Mesenchymal stem cell (in vitro differentiated cells and primary cell): ENCODE measurements at regions not wholly inside any gene's neighbourhood (a gene's known extent, or its start where the extent isn't known, plus 50 kb on each side); places are given as distances from the start of the nearest gene placed in this dataset.

Experiments
- DNase-seq: peaks from one replicate; pipeline ENCODE4 v3.0.0-alpha.2; 2013
- H2AFZ ChIP-seq: one replicate; pipeline ENCODE4 v1.6.1; 2013; ENCODE audit warnings: low read depth, mild to moderate bottlenecking, control low read depth, inconsistent platforms, low read length, moderate library complexity
- H2AK5ac ChIP-seq: 2 replicates; pipeline ENCODE4 v1.6.1; 2013; ENCODE audit warnings: low read length, moderate library complexity, mild to moderate bottlenecking, inconsistent platforms; ENCODE audit not compliant: severe bottlenecking
- H2BK120ac ChIP-seq: one replicate; pipeline ENCODE4 v1.6.1; 2013; ENCODE audit warnings: low read depth, mild to moderate bottlenecking, inconsistent platforms, low read length, moderate library complexity
- H2BK12ac ChIP-seq, 2 experiments: one replicate each; pipeline ENCODE4 v1.6.1; 2013; ENCODE audit warnings: inconsistent platforms in 2 of 2, low read length in 2 of 2, mild to moderate bottlenecking in 2 of 2, moderate library complexity in 2 of 2, control low read depth in 1 of 2
- H2BK15ac ChIP-seq: one replicate; pipeline ENCODE4 v1.6.1; 2013; ENCODE audit warnings: mild to moderate bottlenecking, low read depth, inconsistent platforms; ENCODE audit not compliant: poor library complexity, severe bottlenecking
- H2BK5ac ChIP-seq: 2 replicates; pipeline ENCODE4 v1.6.1; 2013; ENCODE audit warnings: low read depth, mild to moderate bottlenecking, low read length, control low read depth, inconsistent platforms; ENCODE audit not compliant: poor library complexity, severe bottlenecking
- H3K14ac ChIP-seq, 2 experiments: one replicate each; pipeline ENCODE4 v1.6.1; 2013; ENCODE audit warnings: inconsistent platforms in 2 of 2, low read length in 2 of 2, control low read depth in 1 of 2, mild to moderate bottlenecking in 1 of 2, moderate library complexity in 1 of 2
- H3K18ac ChIP-seq, 2 experiments: one replicate each; pipeline ENCODE4 v1.6.1; 2013; ENCODE audit warnings: inconsistent platforms in 2 of 2, low read length in 2 of 2, control low read depth in 1 of 2, low read depth in 1 of 2, mild to moderate bottlenecking in 1 of 2
- H3K23ac ChIP-seq, 2 experiments: one replicate each; pipeline ENCODE4 v1.6.1; 2013; ENCODE audit warnings: inconsistent platforms in 2 of 2, low read length in 2 of 2, mild to moderate bottlenecking in 2 of 2, moderate library complexity in 2 of 2, control low read depth in 1 of 2
- H3K27ac ChIP-seq: 2 replicates; pipeline ENCODE4 v1.5.1; 2013; ENCODE audit warnings: mild to moderate bottlenecking, moderate library complexity, low read length, control low read depth, inconsistent platforms; ENCODE audit not compliant: poor library complexity, severe bottlenecking
- H3K27me3 ChIP-seq, 2 experiments: 2 replicates each; pipeline versions ENCODE4 v1.6.1 to v1.7.0; 2013; ENCODE audit warnings: low read length in 2 of 2, mild to moderate bottlenecking in 2 of 2, moderate library complexity in 2 of 2, control low read depth in 1 of 2, inconsistent platforms in 1 of 2; ENCODE audit not compliant: control insufficient read depth in 1 of 2, insufficient read depth in 1 of 2
- H3K36me3 ChIP-seq, 2 experiments: 2 replicates each; pipeline versions ENCODE4 v1.6.1 to v1.7.0; 2013; ENCODE audit warnings: low read length in 2 of 2, control low read depth in 1 of 2, inconsistent platforms in 1 of 2, low read depth in 1 of 2, mild to moderate bottlenecking in 1 of 2; ENCODE audit not compliant: insufficient read depth in 2 of 2, control insufficient read depth in 1 of 2
- H3K4ac ChIP-seq, 2 experiments: one replicate each; pipeline ENCODE4 v1.6.1; 2013; ENCODE audit warnings: inconsistent platforms in 2 of 2, low read length in 2 of 2, mild to moderate bottlenecking in 2 of 2, moderate library complexity in 2 of 2, control low read depth in 1 of 2, low read depth in 1 of 2
- H3K4me1 ChIP-seq: 2 replicates; pipeline ENCODE4 v1.6.1; 2013; ENCODE audit warnings: low read depth, low read length, control low read depth; ENCODE audit not compliant: control insufficient read depth, insufficient read depth
- H3K4me2 ChIP-seq: 2 replicates; pipeline ENCODE4 v1.6.1; 2013; ENCODE audit warnings: low read length, mild to moderate bottlenecking, inconsistent platforms; ENCODE audit not compliant: poor library complexity, severe bottlenecking
- H3K4me3 ChIP-seq, 2 experiments: 2 replicates each; pipeline versions ENCODE4 v1.5.1 to v1.7.0; 2013; ENCODE audit warnings: low read length in 2 of 2, mild to moderate bottlenecking in 2 of 2, control low read depth in 1 of 2, low read depth in 1 of 2; ENCODE audit not compliant: insufficient read depth in 1 of 2
- H3K79me1 ChIP-seq: replicated peaks from 2 replicates; pipeline ENCODE4 v1.6.1; 2013; ENCODE audit warnings: mild to moderate bottlenecking, control low read depth, low read length, inconsistent platforms; ENCODE audit not compliant: poor library complexity, severe bottlenecking
- H3K9ac ChIP-seq: 2 replicates; pipeline ENCODE4 v1.7.0; 2013; ENCODE audit warnings: mild to moderate bottlenecking, low read length, moderate library complexity
- H3K9me3 ChIP-seq: 2 replicates; pipeline ENCODE4 v1.7.0; 2013; ENCODE audit warnings: mild to moderate bottlenecking, low read length; ENCODE audit not compliant: control insufficient read depth
- H4K8ac ChIP-seq: one replicate; pipeline ENCODE4 v1.6.1; 2013; ENCODE audit warnings: inconsistent platforms, mild to moderate bottlenecking, low read length, moderate library complexity
- H4K91ac ChIP-seq: one replicate; pipeline ENCODE4 v1.6.1; 2013; ENCODE audit warnings: mild to moderate bottlenecking, low read length, inconsistent platforms
- WGBS: methylation state at CpG from one replicate; pipeline ENCODE4 v1.1.7; 2013; ENCODE audit warnings: mixed read lengths; 5-methylcytosine and 5-hydroxymethylcytosine counted together

DNA sequence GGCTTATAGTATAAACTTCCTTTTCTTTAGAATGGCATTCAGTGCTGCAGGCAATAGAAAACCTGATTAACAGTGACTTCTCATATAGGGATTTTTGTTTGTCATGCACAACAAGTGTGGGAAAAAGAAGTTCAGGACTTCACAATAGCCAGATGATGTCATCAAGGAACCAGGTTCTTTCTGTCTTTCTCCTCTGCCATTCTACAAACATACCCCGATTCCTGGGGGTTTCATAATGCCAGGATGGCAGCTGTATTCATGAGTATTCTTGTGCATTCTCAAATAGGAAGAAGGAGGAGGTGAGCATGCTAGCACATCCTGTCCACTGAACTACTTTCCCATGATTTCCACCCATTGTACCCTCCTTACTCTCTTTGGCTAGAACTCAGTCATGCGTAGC, 182.7 kb upstream of the EEA1 start:
- H3K9ac ChIP-seq = no peak overlapping the region
- no peak overlapping the region for H4K91ac ChIP-seq
- no peak overlapping the region for H4K8ac ChIP-seq
- H3K79me1 ChIP-seq = no peaks in the 10 kb centered on the region
- no peaks in the 10 kb centered on the region for H3K9me3 ChIP-seq
- H3K36me3 ChIP-seq = no peaks in the 10 kb centered on the region
- no peaks in the 10 kb centered on the region for H3K27me3 ChIP-seq
- DNase-seq = no peak
- H3K14ac ChIP-seq = no peak overlapping the region
- peak overlapping the region; percentile 27 to 51 for H2BK12ac ChIP-seq
- no peak overlapping the region for H2BK15ac ChIP-seq
- H3K4me2 ChIP-seq = no peak overlapping the region
- WGBS = no CpG with 5 or more reads among the region's 2 CpGs
- H3K23ac ChIP-seq = no peak overlapping the region
- H2BK120ac ChIP-seq = no peak overlapping the region
- peaks cover 4% of the 10 kb centered on the region for H3K4me1 ChIP-seq
- no peak overlapping the region for H3K4ac ChIP-seq
- no peak overlapping the region for H3K27ac ChIP-seq
- H3K4me3 ChIP-seq = no peak overlapping the region
- H2AK5ac ChIP-seq = no peak overlapping the region
- no peak overlapping the region for H3K18ac ChIP-seq
- no peak overlapping the region for H2AFZ ChIP-seq
- no peak overlapping the region for H2BK5ac ChIP-seq

DNA sequence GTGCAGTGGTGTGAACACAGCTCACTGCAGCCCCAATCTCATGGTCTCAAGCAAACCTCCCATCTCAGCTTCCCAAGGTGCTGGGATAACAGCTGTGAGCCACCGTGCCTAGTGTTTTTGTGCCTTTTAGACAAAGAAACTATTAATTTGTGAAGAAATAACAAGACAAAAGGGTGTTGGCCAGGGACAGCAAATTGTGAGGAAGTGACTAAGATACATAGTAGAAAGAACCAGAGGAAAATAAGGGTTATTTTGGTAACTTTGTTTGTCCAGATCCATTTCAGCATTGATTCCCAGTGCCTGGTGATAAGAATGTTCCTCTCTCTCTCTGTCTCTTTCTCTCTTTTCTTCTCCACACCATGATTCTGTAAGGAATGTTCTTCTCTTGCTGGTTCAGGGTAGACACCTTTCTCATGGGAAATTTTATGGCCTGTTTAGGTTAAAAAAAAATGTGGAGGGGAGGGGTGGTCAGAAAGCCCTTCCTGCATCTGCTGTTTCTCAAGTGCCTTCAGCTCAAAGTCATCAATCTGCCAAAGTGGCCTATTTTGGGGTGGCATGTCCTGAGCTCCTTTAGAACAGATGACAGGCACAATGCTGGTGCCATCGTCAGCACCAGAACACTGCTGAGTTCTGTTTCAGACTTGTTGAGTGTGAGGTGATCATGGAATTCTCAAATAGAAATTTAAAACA, 184.4 kb upstream of the EEA1 start:
- Histone ChIP-seq H3K27ac (no peak overlapping the region), H3K36me3 (no peaks in the 10 kb centered on the region), H3K18ac (peak overlapping the region; percentile 46 to 80), H2BK120ac (no peak overlapping the region), H4K8ac (peak overlapping the region; percentile 59), H3K9me3 (no peaks in the 10 kb centered on the region), H3K4me3 (no peak overlapping the region), H3K4ac (peak overlapping the region in 1 of 2 experiments; percentile 80), H3K14ac (no peak overlapping the region), H3K4me1 (peaks cover 2% of the 10 kb centered on the region), H3K23ac (no peak overlapping the region), H4K91ac (no peak overlapping the region), H3K4me2 (no peak overlapping the region), H2AK5ac (peak overlapping the region; percentile 75), H2AFZ (no peak overlapping the region), H2BK5ac (no peak overlapping the region), H3K9ac (peak overlapping the region; percentile 21), H3K27me3 (no peaks in the 10 kb centered on the region), H3K79me1 (no peaks in the 10 kb centered on the region), H2BK12ac (peak overlapping the region; percentile 15 to 97), H2BK15ac (no peak overlapping the region)
- peak; percentile 59 for DNase-seq
- WGBS = 0% methylated on average over 1 of the region's 2 CpGs

DNA sequence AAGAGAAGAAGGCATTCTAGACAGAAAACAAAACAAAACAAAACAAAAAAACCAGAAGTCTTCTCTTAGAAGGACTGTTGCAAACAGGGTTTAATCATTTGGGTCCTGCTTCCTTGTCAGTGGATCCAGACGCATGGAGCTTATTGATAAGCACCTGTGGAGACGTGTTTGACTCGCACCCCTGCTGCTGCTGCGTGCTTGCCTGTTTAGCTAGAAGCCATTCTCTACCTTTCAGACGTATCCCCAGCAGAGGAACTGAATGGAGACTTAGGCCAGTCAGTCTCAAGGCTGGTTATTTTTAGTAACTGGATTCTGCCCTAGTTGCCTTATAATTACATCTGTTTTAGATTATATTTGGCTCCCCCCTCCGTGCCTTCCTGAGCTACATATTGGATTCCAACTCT, 186.1 kb upstream of the EEA1 start:
- no peak overlapping the region for H3K27ac ChIP-seq
- H3K18ac ChIP-seq = peak overlapping the region in 1 of 2 experiments; percentile 35
- no peak overlapping the region for H4K8ac ChIP-seq
- H2BK120ac ChIP-seq = no peak overlapping the region
- H3K36me3 ChIP-seq = no peaks in the 10 kb centered on the region
- no peaks in the 10 kb centered on the region for H3K9me3 ChIP-seq
- no peak overlapping the region for H3K23ac ChIP-seq
- H2BK15ac ChIP-seq = no peak overlapping the region
- H3K79me1 ChIP-seq = no peaks in the 10 kb centered on the region
- H4K91ac ChIP-seq = no peak overlapping the region
- H2BK5ac ChIP-seq = no peak overlapping the region
- H3K4me1 ChIP-seq = no peaks in the 10 kb centered on the region
- 81% methylated on average over 6 of the region's 6 CpGs for WGBS
- no peak overlapping the region for H3K14ac ChIP-seq
- H2BK12ac ChIP-seq = peak overlapping the region in 1 of 2 experiments; percentile 27
- no peak overlapping the region for H3K4me2 ChIP-seq
- peak overlapping the region; percentile 61 for H3K9ac ChIP-seq
- peak overlapping the region in 1 of 2 experiments; percentile 49 for H3K4me3 ChIP-seq
- H3K4ac ChIP-seq = peak overlapping the region in 1 of 2 experiments; percentile 24
- no peaks in the 10 kb centered on the region for H3K27me3 ChIP-seq
- no peak for DNase-seq
- H2AFZ ChIP-seq = no peak overlapping the region
- no peak overlapping the region for H2AK5ac ChIP-seq

DNA sequence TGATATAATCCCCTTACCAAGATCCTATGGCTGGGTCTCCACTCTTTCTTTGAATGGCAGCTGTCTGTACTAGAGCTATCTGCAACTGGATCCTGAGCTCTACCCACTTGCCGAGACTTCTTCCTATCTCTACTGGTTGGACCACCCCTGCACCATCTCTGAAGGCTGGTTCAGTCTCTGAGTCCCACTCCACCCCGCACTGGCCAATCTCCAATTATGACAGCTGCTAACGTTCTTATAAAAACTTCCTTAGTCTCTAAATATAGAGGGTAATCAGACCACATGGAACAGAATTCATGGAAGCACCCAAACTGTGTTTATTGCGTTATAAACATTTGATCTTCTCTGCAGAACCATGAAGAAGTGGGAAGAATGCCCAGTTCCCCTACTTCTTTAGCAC, 186.6 kb upstream of the EEA1 start:
- no peak for DNase-seq
- H3K23ac ChIP-seq = no peak overlapping the region
- no peaks in the 10 kb centered on the region for H3K36me3 ChIP-seq
- H4K8ac ChIP-seq = no peak overlapping the region
- H3K4ac ChIP-seq = peak overlapping the region in 1 of 2 experiments; percentile 19
- H3K4me1 ChIP-seq = no peaks in the 10 kb centered on the region
- no peak overlapping the region for H2BK120ac ChIP-seq
- H2BK12ac ChIP-seq = peak overlapping the region in 1 of 2 experiments; percentile 68
- no peaks in the 10 kb centered on the region for H3K27me3 ChIP-seq
- H2AFZ ChIP-seq = no peak overlapping the region
- no peak overlapping the region for H3K14ac ChIP-seq
- no peak overlapping the region for H2AK5ac ChIP-seq
- H2BK5ac ChIP-seq = no peak overlapping the region
- no peak overlapping the region for H2BK15ac ChIP-seq
- H4K91ac ChIP-seq = no peak overlapping the region
- H3K79me1 ChIP-seq = no peaks in the 10 kb centered on the region
- no peaks in the 10 kb centered on the region for H3K9me3 ChIP-seq
- peak overlapping the region in 1 of 2 experiments; percentile 36 for H3K4me3 ChIP-seq
- H3K4me2 ChIP-seq = no peak overlapping the region
- H3K18ac ChIP-seq = no peak overlapping the region
- WGBS = 80% methylated on average over 4 of the region's 4 CpGs
- no peak overlapping the region for H3K27ac ChIP-seq
- peak overlapping the region; percentile 61 for H3K9ac ChIP-seq
